ENCODE measurements at regions not wholly inside any gene's neighbourhood (a gene's known extent, or its start where the extent isn't known, plus 50 kb on each side); places are given as distances from the start of the nearest gene placed in this dataset.

- Histone ChIP-seq H3K9ac (ENCODE audit: insufficient read depth in 1 of 2, low read length in 2 of 2) (no peak overlapping the region), H3K36me3 (ENCODE audit: control insufficient read depth in 4 of 4, insufficient read depth in 4 of 4, low read length in 4 of 4) (no peaks in the 10 kb centered on the region), H3K9me3 (ENCODE audit: control insufficient read depth in 4 of 4, insufficient read depth in 3 of 4, low read length in 3 of 4) (no peaks in the 10 kb centered on the region), H3K4me3 (no peak overlapping the region), H3K4me1 (ENCODE audit: control insufficient read depth in 5 of 5, insufficient read depth in 5 of 5, low read length in 5 of 5) (no peaks in the 10 kb centered on the region), H3K27me3 (ENCODE audit: control insufficient read depth in 3 of 3, insufficient read depth in 3 of 3, low read length in 2 of 3) (peaks cover 0 to 2% (median 0%) of the 10 kb centered on the region in 3 donors), H3K27ac (ENCODE audit: low read depth in 1 of 2, low read length in 1 of 2) (no peak overlapping the region)
- WGBS, 2 donors = 60 to 91% methylated on average over 4 of the region's 4 CpGs
- ATAC-seq (ENCODE audit: insufficient read depth, low FRiP score) (no peak), DNase-seq (no peak)
- TF ChIP-seq CTCF (IDR thresholded peaks at IDR 0.05; ENCODE audit: control extremely low read depth, extremely low read depth) = no peak
Observed at GRCh38 chr9:86714999-86715398, 232.3 kb downstream of the GAS1 start.

- Histone ChIP-seq H3K4me1 (ENCODE audit: control insufficient read depth in 5 of 5, insufficient read depth in 5 of 5, low read length in 5 of 5) (peaks cover 0 to 4% (median 0%) of the 10 kb centered on the region in 5 donors), H3K4me3 (no peak overlapping the region), H3K27me3 (ENCODE audit: control insufficient read depth in 3 of 3, insufficient read depth in 3 of 3, low read length in 2 of 3) (peaks cover 0 to 2% (median 0%) of the 10 kb centered on the region in 3 donors), H3K9me3 (ENCODE audit: control insufficient read depth in 4 of 4, insufficient read depth in 3 of 4, low read length in 3 of 4) (no peaks in the 10 kb centered on the region), H3K36me3 (ENCODE audit: control insufficient read depth in 4 of 4, insufficient read depth in 4 of 4, low read length in 4 of 4) (no peaks in the 10 kb centered on the region), H3K9ac (ENCODE audit: insufficient read depth in 1 of 2, low read length in 2 of 2) (no peak overlapping the region), H3K27ac (ENCODE audit: low read depth in 1 of 2, low read length in 1 of 2) (no peak overlapping the region)
- ATAC-seq (ENCODE audit: insufficient read depth, low FRiP score) (no peak), DNase-seq (no peak)
- no peak for TF ChIP-seq CTCF (IDR thresholded peaks at IDR 0.05; ENCODE audit: control extremely low read depth, extremely low read depth)
- 82 to 97% methylated on average over 1 of the region's 1 CpG for WGBS, 2 donors
Observed at GRCh38 chr9:86713970-86714369, 233.3 kb downstream of the GAS1 start.

GRCh38 chr9:86713470-86713869 lies 233.8 kb downstream of the GAS1 start:
- H3K4me3 ChIP-seq = no peak overlapping the region
- H3K27ac ChIP-seq (ENCODE audit: low read depth in 1 of 2, low read length in 1 of 2) = no peak overlapping the region
- peaks cover 0 to 2% (median 0%) of the 10 kb centered on the region in 3 donors for H3K27me3 ChIP-seq (ENCODE audit: control insufficient read depth in 3 of 3, insufficient read depth in 3 of 3, low read length in 2 of 3)
- 83 to 91% methylated on average over 2 of the region's 2 CpGs for WGBS, 2 donors
- no peak for DNase-seq
- no peak overlapping the region for H3K9ac ChIP-seq (ENCODE audit: insufficient read depth in 1 of 2, low read length in 2 of 2)
- peaks cover 0 to 4% (median 0%) of the 10 kb centered on the region in 5 donors for H3K4me1 ChIP-seq (ENCODE audit: control insufficient read depth in 5 of 5, insufficient read depth in 5 of 5, low read length in 5 of 5)
- TF ChIP-seq CTCF (IDR thresholded peaks at IDR 0.05; ENCODE audit: control extremely low read depth, extremely low read depth) = no peak
- H3K9me3 ChIP-seq (ENCODE audit: control insufficient read depth in 4 of 4, insufficient read depth in 3 of 4, low read length in 3 of 4) = no peaks in the 10 kb centered on the region
- no peak for ATAC-seq (ENCODE audit: insufficient read depth, low FRiP score)
- H3K36me3 ChIP-seq (ENCODE audit: control insufficient read depth in 4 of 4, insufficient read depth in 4 of 4, low read length in 4 of 4) = no peaks in the 10 kb centered on the region

All from lung (tissue), 11 donors.